Spleen (tissue), 11 donors: ENCODE measurements at regions not wholly inside any gene's neighbourhood (a gene's known extent, or its start where the extent isn't known, plus 50 kb on each side); places are given as distances from the start of the nearest gene placed in this dataset.
"Not testable (repeated sequence)": the region's sequence is repeated elsewhere in the genome, so short reads cannot be mapped to it uniquely, and the experiment has no call there.

Experiments
- DNase-seq: peaks from one replicate; pipeline ENCODE4 v3.0.0-alpha.2; 2020
- H3K27ac ChIP-seq, 8 donors: fragments of 200-600 bp; sonication (generic) in 7 of 8; 1 replicate in 4 of 8; 2 replicates in 4 of 8; pipeline versions ENCODE4 v1.5.0 to v1.8.0; 2016 to 2021; ENCODE audit warnings: inconsistent platforms in 4 of 8, mild to moderate bottlenecking in 4 of 8, moderate library complexity in 1 of 8
- H3K27me3 ChIP-seq, 7 donors: fragments of 200-600 bp; sonication (generic) in 6 of 7; replicated peaks in 1 of 7; 1 replicate in 4 of 7; 2 replicates in 3 of 7; pipeline versions ENCODE4 v1.5.0 to v1.8.0; 2016 to 2021; ENCODE audit warnings: inconsistent platforms in 3 of 7, mild to moderate bottlenecking in 1 of 7
- H3K36me3 ChIP-seq, 6 donors: fragments of 200-600 bp; sonication (generic) in 5 of 6; 1 replicate in 4 of 6; 2 replicates in 2 of 6; pipeline versions ENCODE4 v1.5.0 to v1.8.0; 2016 to 2021; ENCODE audit warnings: inconsistent platforms in 2 of 6
- H3K4me1 ChIP-seq, 6 donors: fragments of 200-600 bp; sonication (generic) in 5 of 6; 1 replicate in 3 of 6; 2 replicates in 3 of 6; pipeline versions ENCODE4 v1.5.0 to v1.8.0; 2016 to 2021; ENCODE audit warnings: inconsistent platforms in 3 of 6
- H3K4me3 ChIP-seq, 8 donors: fragments of 200-600 bp; sonication (generic) in 7 of 8; 1 replicate in 4 of 8; 2 replicates in 4 of 8; pipeline versions ENCODE4 v1.5.0 to v1.8.0; 2016 to 2021; ENCODE audit warnings: inconsistent platforms in 4 of 8, mild to moderate bottlenecking in 4 of 8, moderate library complexity in 2 of 8
- H3K9me3 ChIP-seq, 8 donors: fragments of 200-600 bp; sonication (generic) in 7 of 8; 1 replicate in 4 of 8; 2 replicates in 4 of 8; pipeline versions ENCODE4 v1.5.0 to v1.8.0; 2016 to 2021; ENCODE audit warnings: inconsistent platforms in 4 of 8
- CTCF ChIP-seq, 11 experiments: fragments of 200-600 bp in 7 of 11; fragments of 450-650 bp in 4 of 11; sonication (generic) in 4 of 11; IDR thresholded peaks in 8 of 11; conservative IDR thresholded peaks in 3 of 11; 1 replicate in 7 of 11; 2 replicates in 4 of 11; pipeline versions ENCODE4 v1.4.0 to v1.8.0; 2016 to 2021; ENCODE audit warnings: antibody characterized with exemption in 11 of 11, inconsistent platforms in 4 of 11, mild to moderate bottlenecking in 1 of 11
- POLR2A ChIP-seq, 3 donors: fragments of 450-650 bp; IDR thresholded peaks; one replicate each; pipeline ENCODE4 v1.5.1; 2017; ENCODE audit warnings: antibody characterized with exemption in 3 of 3, mild to moderate bottlenecking in 1 of 3
- POLR2AphosphoS5 ChIP-seq, 3 donors: sonication (generic); formaldehyde crosslinking; IDR thresholded peaks; one replicate each; pipeline ENCODE4 v1.5.1; 2017; ENCODE audit warnings: antibody characterized with exemption in 3 of 3
- WGBS, 5 donors: extraction: QIAGEN DNeasy Blood & Tissue Kit in 3 of 5; methylation state at CpG; one replicate each; pipeline versions ENCODE4 v1.1.5 to v1.1.7; 2013 to 2018; 5-methylcytosine and 5-hydroxymethylcytosine counted together
- intact Hi-C: fragments of 100-400 bp; cut with DNase I; formaldehyde crosslinking; loops from one replicate; pipeline ENCODE4 v1.15.0; 2023; ENCODE audit warnings: low total_unique reads
- donor health status: healthy with polysubstance abuse.
- donor health status: DM: no; HTN: no; CAD: no; lungs with moderate emphysema.
- donor health status: DM: no; HTN: no; CAD: no.
- donor health status: Bipolar disorder and iron deficiency.
- donor health status: healthy.
- donor health status: DM: no; HTN: no; CAD: no.
- donor health status: DM: yes; HTN: yes; CAD: no.

DNA sequence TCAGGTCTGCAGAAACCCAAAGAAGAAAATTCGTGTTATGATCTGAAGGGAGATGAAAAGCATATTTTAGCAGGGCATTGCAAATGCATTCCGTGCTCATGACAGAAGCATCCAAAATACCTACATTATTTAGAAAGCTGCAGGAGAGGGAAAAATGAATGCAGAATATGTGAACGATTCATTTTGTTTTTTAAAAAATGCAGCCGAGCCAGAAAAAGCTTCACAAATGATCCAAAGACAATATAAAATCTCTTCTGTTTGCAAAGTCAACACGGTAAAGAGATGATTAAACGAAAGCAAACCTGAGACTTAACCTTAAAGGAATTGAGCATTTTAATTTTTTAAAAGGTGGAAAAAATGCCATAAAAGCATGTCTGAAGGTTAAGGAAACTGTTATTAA is 136.1 kb upstream of the SULF2 start:
- intact Hi-C loops, result no loop called here

DNA sequence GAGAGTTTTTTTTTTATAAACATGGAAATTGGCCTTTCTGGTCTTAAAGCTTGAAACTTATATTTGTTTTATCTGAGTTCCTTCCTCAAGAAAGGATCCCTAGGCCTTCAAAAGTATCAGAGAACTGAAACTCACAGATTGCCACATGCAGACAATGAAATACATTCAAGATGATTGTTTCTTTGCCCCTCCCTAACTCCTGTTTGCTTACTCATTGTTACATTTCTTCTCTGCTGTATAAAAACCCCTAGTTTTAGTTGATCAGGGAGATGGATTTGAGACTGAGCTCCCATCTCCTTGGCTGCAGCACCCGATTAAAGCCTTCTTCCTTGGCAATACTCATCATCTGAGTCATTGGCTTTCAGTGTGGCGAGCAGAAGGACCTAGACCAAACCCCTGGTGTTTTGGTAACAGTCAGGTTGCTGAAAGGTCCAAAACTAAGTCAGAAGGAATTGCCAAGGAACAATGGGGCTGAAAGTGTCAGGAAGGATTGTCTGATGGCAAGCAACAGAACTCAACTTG is 132.3 kb upstream of the SULF2 start:
- Histone ChIP-seq H3K27me3 (peaks cover 0 to 36% (median 0%) of the 10 kb centered on the region in 7 donors), H3K27ac (no peak overlapping the region), H3K4me3 (no peak overlapping the region), H3K4me1 (no peaks in the 10 kb centered on the region), H3K9me3 (peaks cover 0 to 34% (median 21%) of the 10 kb centered on the region in 8 donors), H3K36me3 (no peaks in the 10 kb centered on the region)
- no peak for DNase-seq
- no peak for TF ChIP-seq POLR2A (IDR thresholded peaks at IDR 0.05)
- WGBS, 5 donors, result 77 to 96% (median 91%) methylated on average over 2 of the region's 2 CpGs
- intact Hi-C loops, result no loop called here

More for the DNA sequence above, 136.1 kb upstream of the SULF2 start:
- Histone ChIP-seq H3K4me1 (no peaks in the 10 kb centered on the region), H3K4me3 (no peak overlapping the region), H3K27ac (no peak overlapping the region), H3K36me3 (no peaks in the 10 kb centered on the region), H3K9me3 (peaks cover 0 to 29% (median 21%) of the 10 kb centered on the region in 8 donors), H3K27me3 (peaks cover 0 to 57% (median 0%) of the 10 kb centered on the region in 7 donors)
- DNase-seq, result no peak
- 77 to 83% (median 80%) methylated on average over 6 of the region's 6 CpGs for WGBS, 5 donors
- TF ChIP-seq POLR2A (IDR thresholded peaks at IDR 0.05), result no peak
- no peak for TF ChIP-seq POLR2AphosphoS5 (IDR thresholded peaks at IDR 0.05)
- no peak for TF ChIP-seq CTCF (IDR thresholded peaks at IDR 0.05 in 8 of 11, conservative IDR thresholded peaks at IDR 0.05 in 3 of 11)

DNA sequence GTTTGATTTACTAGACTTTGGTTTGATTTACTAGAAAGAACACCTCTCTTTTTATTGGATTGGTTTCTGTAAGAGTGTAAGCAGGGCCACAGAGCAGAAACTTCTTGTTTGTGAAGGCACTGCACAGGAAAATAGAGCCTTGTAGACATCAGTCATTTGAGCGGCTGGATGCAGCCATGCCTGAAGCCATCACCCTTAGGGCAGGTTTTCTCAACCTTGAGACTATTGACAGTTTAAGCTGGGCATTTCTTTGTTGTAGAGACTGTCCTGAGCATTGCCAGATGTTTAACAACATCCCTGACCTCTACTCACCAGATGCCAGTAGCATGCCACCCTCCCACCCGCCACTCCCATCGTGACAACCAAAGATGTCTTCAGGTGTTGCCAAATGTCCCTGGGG is 130.2 kb upstream of the SULF2 start:
- DNase-seq, result no peak
- 85 to 100% (median 96%) methylated on average over 3 of the region's 3 CpGs for WGBS, 5 donors

GRCh38 chr20:47914792-47915191 is 129.5 kb upstream of the SULF2 start:
- H3K4me1 ChIP-seq, result no peaks in the 10 kb centered on the region
- TF ChIP-seq CTCF (IDR thresholded peaks at IDR 0.05 in 8 of 11, conservative IDR thresholded peaks at IDR 0.05 in 3 of 11), result no peak
- no peak for TF ChIP-seq POLR2A (IDR thresholded peaks at IDR 0.05)
- no peak for TF ChIP-seq POLR2AphosphoS5 (IDR thresholded peaks at IDR 0.05)
- 38 to 78% (median 69%) methylated on average over 1 of the region's 1 CpG for WGBS, 5 donors
- no peak for DNase-seq
- no peak overlapping the region for H3K27ac ChIP-seq
- H3K36me3 ChIP-seq, result no peaks in the 10 kb centered on the region
- intact Hi-C loops, result no loop called here
- H3K9me3 ChIP-seq, result peaks cover 0 to 34% (median 21%) of the 10 kb centered on the region in 8 donors
- H3K27me3 ChIP-seq, result peaks cover 0 to 8% (median 0%) of the 10 kb centered on the region in 7 donors
- H3K4me3 ChIP-seq, result no peak overlapping the region

More for the DNA sequence above, 130.2 kb upstream of the SULF2 start:
- no peak overlapping the region for H3K4me3 ChIP-seq
- peaks cover 0 to 34% (median 21%) of the 10 kb centered on the region in 8 donors for H3K9me3 ChIP-seq
- no peak overlapping the region for H3K27ac ChIP-seq
- intact Hi-C loops, result no loop called here
- H3K36me3 ChIP-seq, result no peaks in the 10 kb centered on the region
- peaks cover 0 to 15% (median 0%) of the 10 kb centered on the region in 7 donors for H3K27me3 ChIP-seq
- TF ChIP-seq POLR2AphosphoS5 (IDR thresholded peaks at IDR 0.05) (no peak), POLR2A (IDR thresholded peaks at IDR 0.05) (no peak), CTCF (IDR thresholded peaks at IDR 0.05 in 8 of 11, conservative IDR thresholded peaks at IDR 0.05 in 3 of 11) (no peak)
- H3K4me1 ChIP-seq, result no peaks in the 10 kb centered on the region

GRCh38 chr20:47912786-47913501 is 127.7 kb upstream of the SULF2 start:
- WGBS, 5 donors, result 79 to 86% (median 81%) methylated on average over 12 of the region's 12 CpGs
- H3K36me3 ChIP-seq, result not testable (repeated sequence)

GRCh38 chr20:47912165-47912564 is 126.9 kb upstream of the SULF2 start:
- H3K4me3 ChIP-seq, H3K27ac ChIP-seq, intact Hi-C loops, H3K36me3 ChIP-seq, H3K4me1 ChIP-seq, DNase-seq, H3K27me3 ChIP-seq: not testable (repeated sequence)
- H3K9me3 ChIP-seq, result peaks cover 0 to 13% (median 4%) of the 10 kb centered on the region in 8 donors
- 86 to 92% (median 90%) methylated on average over 8 of the region's 8 CpGs for WGBS, 5 donors

More at GRCh38 chr20:47912786-47913501, 127.7 kb upstream of the SULF2 start:
- H3K27me3 ChIP-seq, intact Hi-C loops, H3K4me3 ChIP-seq, H3K4me1 ChIP-seq, DNase-seq, H3K27ac ChIP-seq: not testable (repeated sequence)
- H3K9me3 ChIP-seq, result peaks cover 0 to 21% (median 12%) of the 10 kb centered on the region in 8 donors

GRCh38 chr20:47909696-47910369 is 124.6 kb upstream of the SULF2 start:
- intact Hi-C loops, H3K36me3 ChIP-seq, H3K4me3 ChIP-seq, DNase-seq, H3K27ac ChIP-seq, H3K4me1 ChIP-seq, H3K9me3 ChIP-seq: not testable (repeated sequence)
- peaks cover 0 to 20% (median 0%) of the 10 kb centered on the region in 7 donors for H3K27me3 ChIP-seq
- 65 to 83% (median 80%) methylated on average over 12 of the region's 12 CpGs for WGBS, 5 donors
